ENCODE measurements at regions not wholly inside any gene's neighbourhood (a gene's known extent, or its start where the extent isn't known, plus 50 kb on each side); places are given as distances from the start of the nearest gene placed in this dataset.
A peak's percentile ranks its signal among the peaks of the same experiment; 100 is the strongest.

DNA sequence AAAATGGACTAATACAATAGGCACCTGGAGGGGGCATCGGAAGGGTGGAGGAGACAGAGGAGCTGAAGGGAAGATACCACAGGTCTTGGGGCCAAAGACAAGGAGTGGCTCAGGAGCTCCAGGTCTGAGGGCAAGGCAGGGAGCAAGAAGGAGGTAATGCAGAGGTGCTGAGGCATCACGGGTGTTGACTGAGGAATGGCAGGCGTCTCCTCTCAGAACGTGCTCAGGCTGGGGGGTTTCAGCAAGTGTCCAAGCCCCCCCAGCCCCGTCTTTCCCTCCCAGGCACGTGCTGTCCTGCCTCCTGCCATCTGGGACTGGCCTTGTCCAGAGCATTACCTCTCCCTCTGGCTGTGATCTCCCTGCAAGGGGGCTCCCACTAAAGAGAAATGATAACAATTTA, 265.4 kb downstream of the DCDC2C start:
- Histone ChIP-seq H3K36me3 (replicated peaks in 1 of 2; ENCODE audit: control insufficient read depth in 2 of 2, insufficient read depth in 2 of 2, low read length in 2 of 2) (peaks cover 0 to 6% of the 10 kb centered on the region in 2 donors), H2BK5ac (ENCODE audit: low read length) (no peak overlapping the region), H3K4me2 (ENCODE audit: insufficient read depth, low read length, poor library complexity, severe bottlenecking) (no peak overlapping the region), H2BK15ac (ENCODE audit: low read length) (no peak overlapping the region), H4K8ac (ENCODE audit: low read depth, low read length) (no peak overlapping the region), H3K4me3 (ENCODE audit: low read length in 2 of 2) (no peak overlapping the region), H3K18ac (ENCODE audit: low read length) (peak overlapping the region; percentile 77), H3K4ac (ENCODE audit: low read length) (no peak overlapping the region), H3K9ac (ENCODE audit: low read depth, low read length, poor library complexity) (no peak overlapping the region), H3K27ac (replicated peaks; ENCODE audit: low read length) (no peak overlapping the region), H2BK12ac (ENCODE audit: low read length) (no peak overlapping the region), H3K4me1 (ENCODE audit: control insufficient read depth in 2 of 2, insufficient read depth in 1 of 2, low read depth in 1 of 2, low read length in 2 of 2) (peaks cover 0 to 7% of the 10 kb centered on the region in 2 donors), H4K91ac (ENCODE audit: low read depth, low read length, poor library complexity) (no peak overlapping the region), H3K27me3 (ENCODE audit: control insufficient read depth in 3 of 3, insufficient read depth in 3 of 3, low read depth in 1 of 3, low read length in 3 of 3) (peaks cover 0 to 4% (median 0%) of the 10 kb centered on the region in 3 experiments), H3K23ac (ENCODE audit: low read depth, low read length, poor library complexity) (no peak overlapping the region), H2BK120ac (ENCODE audit: low read depth, low read length) (no peak overlapping the region), H3K79me1 (ENCODE audit: low read depth, low read length) (no peaks in the 10 kb centered on the region), H3K9me3 (replicated peaks in 1 of 2; ENCODE audit: control insufficient read depth in 2 of 2, insufficient read depth in 1 of 2, low read depth in 1 of 2, low read length in 2 of 2) (peaks cover 0 to 14% of the 10 kb centered on the region in 2 donors), H3K14ac (ENCODE audit: low read length) (no peak overlapping the region), H2AK5ac (ENCODE audit: low read depth, low read length) (no peak overlapping the region), H2AFZ (ENCODE audit: low read length) (no peak overlapping the region)
- no peak for DNase-seq (ENCODE audit: low spot score)
- WGBS, 2 donors (ENCODE audit: extremely low coverage in 2 of 2, insufficient read length in 2 of 2, insufficient replicate concordance in 1 of 2), result no CpG with 5 or more reads among the region's 6 CpGs

DNA sequence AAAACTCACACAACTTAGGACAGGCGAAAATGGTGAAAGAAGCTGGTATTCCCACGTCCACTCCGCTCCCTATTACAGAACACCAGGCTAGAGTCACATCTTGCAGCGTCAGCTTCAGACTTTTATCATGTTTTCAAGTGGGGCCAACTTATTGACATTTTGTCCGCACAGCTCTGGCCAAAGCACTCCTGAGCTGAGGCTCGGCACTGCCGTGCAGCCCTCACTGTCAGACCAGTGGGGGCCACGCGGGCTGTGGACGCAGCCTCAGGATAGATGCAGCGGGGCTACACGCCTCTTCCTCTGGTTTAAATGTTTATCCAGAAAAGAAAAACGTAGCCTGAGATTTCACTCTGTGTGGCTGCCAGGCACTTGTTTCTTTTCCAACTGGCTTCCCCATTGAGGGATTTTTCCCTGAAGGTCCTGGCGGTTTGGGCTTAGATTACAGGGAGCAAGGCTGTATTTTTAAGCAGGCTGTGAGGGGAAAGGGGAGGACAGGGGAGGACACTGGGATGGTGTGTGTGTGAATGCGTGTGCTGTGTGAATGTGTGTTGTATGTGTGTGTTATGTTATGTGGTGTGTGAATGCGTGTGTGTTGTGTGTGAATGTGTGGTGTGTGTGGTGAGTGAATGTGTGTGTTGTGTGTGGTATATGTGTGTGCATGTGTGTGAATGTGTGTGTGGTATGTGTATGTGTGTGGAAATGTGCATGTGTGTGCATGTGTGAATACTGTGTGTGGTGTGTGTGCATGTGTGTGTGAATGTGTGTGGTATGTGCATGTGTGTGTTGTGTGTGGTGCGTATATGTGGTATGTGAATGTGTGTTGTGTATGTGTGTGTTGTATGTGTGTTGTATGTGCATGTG, 267.6 kb downstream of the DCDC2C start:
- WGBS, 2 donors (ENCODE audit: extremely low coverage in 2 of 2, insufficient read length in 2 of 2, insufficient replicate concordance in 1 of 2), result 100% methylated on average over 2 to 3 of the region's 17 CpGs
- H2BK15ac ChIP-seq (ENCODE audit: low read length), result peak overlapping the region; percentile 1
- peak overlapping the region; percentile 77 for H4K8ac ChIP-seq (ENCODE audit: low read depth, low read length)
- H2AFZ ChIP-seq (ENCODE audit: low read length), result no peak overlapping the region
- peaks cover 0 to 7% of the 10 kb centered on the region in 2 donors for H3K4me1 ChIP-seq (ENCODE audit: control insufficient read depth in 2 of 2, insufficient read depth in 1 of 2, low read depth in 1 of 2, low read length in 2 of 2)
- H3K4me3 ChIP-seq (ENCODE audit: low read length in 2 of 2), result peak overlapping the region in 1 of 2 donors; percentile 70
- H3K18ac ChIP-seq (ENCODE audit: low read length), result peak overlapping the region; percentile 64
- H3K27me3 ChIP-seq (ENCODE audit: control insufficient read depth in 3 of 3, insufficient read depth in 3 of 3, low read depth in 1 of 3, low read length in 3 of 3), result peaks cover 0 to 4% (median 0%) of the 10 kb centered on the region in 3 experiments
- no peak overlapping the region for H4K91ac ChIP-seq (ENCODE audit: low read depth, low read length, poor library complexity)
- H2BK5ac ChIP-seq (ENCODE audit: low read length), result no peak overlapping the region
- H3K27ac ChIP-seq (replicated peaks; ENCODE audit: low read length), result no peak overlapping the region
- H3K4ac ChIP-seq (ENCODE audit: low read length), result no peak overlapping the region
- H3K23ac ChIP-seq (ENCODE audit: low read depth, low read length, poor library complexity), result no peak overlapping the region
- H3K36me3 ChIP-seq (replicated peaks in 1 of 2; ENCODE audit: control insufficient read depth in 2 of 2, insufficient read depth in 2 of 2, low read length in 2 of 2), result peaks cover 0 to 6% of the 10 kb centered on the region in 2 donors
- H3K9me3 ChIP-seq (replicated peaks in 1 of 2; ENCODE audit: control insufficient read depth in 2 of 2, insufficient read depth in 1 of 2, low read depth in 1 of 2, low read length in 2 of 2), result peaks cover 0 to 12% of the 10 kb centered on the region in 2 donors
- H2AK5ac ChIP-seq (ENCODE audit: low read depth, low read length), result no peak overlapping the region
- H2BK12ac ChIP-seq (ENCODE audit: low read length), result no peak overlapping the region
- H3K14ac ChIP-seq (ENCODE audit: low read length), result peak overlapping the region; percentile 1
- H3K79me1 ChIP-seq (ENCODE audit: low read depth, low read length), result no peaks in the 10 kb centered on the region
- no peak overlapping the region for H3K4me2 ChIP-seq (ENCODE audit: insufficient read depth, low read length, poor library complexity, severe bottlenecking)
- no peak for DNase-seq (ENCODE audit: low spot score)
- peak overlapping the region; percentile 33 for H3K9ac ChIP-seq (ENCODE audit: low read depth, low read length, poor library complexity)
- no peak overlapping the region for H2BK120ac ChIP-seq (ENCODE audit: low read depth, low read length)

DNA sequence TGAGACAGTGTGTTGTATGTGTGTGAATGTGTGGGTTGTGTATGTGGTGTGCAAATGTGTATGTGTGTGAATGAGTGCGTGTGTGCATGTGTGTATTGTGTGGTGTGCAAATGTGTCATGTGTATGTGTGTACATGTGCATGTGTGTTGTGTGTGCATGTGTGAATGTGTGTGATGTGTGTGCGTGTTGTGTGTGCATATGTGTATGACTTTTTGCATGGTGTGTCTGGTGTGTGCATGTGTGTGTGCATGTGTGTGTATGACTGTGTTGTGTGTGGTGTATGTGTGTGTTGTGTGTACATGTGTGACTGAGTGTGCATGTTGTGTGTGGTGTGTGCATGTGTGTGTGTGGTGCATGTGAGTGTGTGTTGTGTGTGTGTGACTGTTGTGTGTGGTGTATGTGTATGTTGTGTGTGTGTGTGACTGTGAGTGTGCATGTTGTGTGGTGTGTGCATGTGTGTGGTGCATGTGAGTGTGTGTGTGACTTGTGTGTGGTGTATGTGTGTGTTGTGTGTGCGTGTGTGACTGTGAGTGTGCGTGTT, 268.3 kb downstream of the DCDC2C start:
- Histone ChIP-seq H3K9me3 (replicated peaks in 1 of 2; ENCODE audit: control insufficient read depth in 2 of 2, insufficient read depth in 1 of 2, low read depth in 1 of 2, low read length in 2 of 2) (peaks cover 0 to 12% of the 10 kb centered on the region in 2 donors), H3K4me1 (ENCODE audit: control insufficient read depth in 2 of 2, insufficient read depth in 1 of 2, low read depth in 1 of 2, low read length in 2 of 2) (peaks cover 0 to 7% of the 10 kb centered on the region in 2 donors), H2BK5ac (ENCODE audit: low read length) (peak overlapping the region; percentile 4), H3K14ac (ENCODE audit: low read length) (peak overlapping the region; percentile 77), H2BK12ac (ENCODE audit: low read length) (peak overlapping the region; percentile 95), H2AFZ (ENCODE audit: low read length) (no peak overlapping the region), H3K4me2 (ENCODE audit: insufficient read depth, low read length, poor library complexity, severe bottlenecking) (no peak overlapping the region), H3K18ac (ENCODE audit: low read length) (peak overlapping the region; percentile 68), H3K27ac (replicated peaks; ENCODE audit: low read length) (no peak overlapping the region), H3K4ac (ENCODE audit: low read length) (peak overlapping the region; percentile 71), H3K4me3 (ENCODE audit: low read length in 2 of 2) (peak overlapping the region in 1 of 2 donors; percentile 70), H3K9ac (ENCODE audit: low read depth, low read length, poor library complexity) (peak overlapping the region; percentile 33), H4K91ac (ENCODE audit: low read depth, low read length, poor library complexity) (peak overlapping the region; percentile 77), H2BK15ac (ENCODE audit: low read length) (peak overlapping the region; percentile 57), H3K36me3 (replicated peaks in 1 of 2; ENCODE audit: control insufficient read depth in 2 of 2, insufficient read depth in 2 of 2, low read length in 2 of 2) (peaks cover 0 to 6% of the 10 kb centered on the region in 2 donors), H3K23ac (ENCODE audit: low read depth, low read length, poor library complexity) (peak overlapping the region; percentile 51), H3K79me1 (ENCODE audit: low read depth, low read length) (no peaks in the 10 kb centered on the region), H4K8ac (ENCODE audit: low read depth, low read length) (peak overlapping the region; percentile 77), H2BK120ac (ENCODE audit: low read depth, low read length) (no peak overlapping the region), H3K27me3 (ENCODE audit: control insufficient read depth in 3 of 3, insufficient read depth in 3 of 3, low read depth in 1 of 3, low read length in 3 of 3) (peaks cover 0 to 4% (median 0%) of the 10 kb centered on the region in 3 experiments), H2AK5ac (ENCODE audit: low read depth, low read length) (peak overlapping the region; percentile 16)
- DNase-seq (ENCODE audit: low spot score), result no peak
- WGBS, 2 donors (ENCODE audit: extremely low coverage in 2 of 2, insufficient read length in 2 of 2, insufficient replicate concordance in 1 of 2), result 100% methylated on average over 1 to 2 of the region's 4 CpGs

DNA sequence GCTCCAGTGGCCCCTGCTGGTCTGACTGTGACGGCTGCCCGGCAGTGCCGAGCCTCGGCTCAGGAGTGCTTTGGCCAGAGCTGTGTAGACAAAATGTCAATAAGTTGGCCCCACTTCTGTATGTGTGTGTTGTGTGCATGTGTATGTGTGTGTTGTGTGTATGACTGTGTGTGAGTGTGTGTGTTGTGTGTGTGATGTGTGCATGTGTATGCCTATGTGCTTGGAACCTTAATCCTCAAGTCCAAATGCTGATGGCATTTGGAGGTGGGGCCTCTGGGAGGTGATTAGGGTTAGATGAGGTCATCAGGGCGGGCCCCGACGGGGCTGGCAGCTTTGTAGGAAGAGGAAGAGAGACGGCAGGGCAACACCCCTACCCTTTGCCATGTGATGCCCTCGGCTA, 269.0 kb downstream of the DCDC2C start:
- H3K79me1 ChIP-seq (ENCODE audit: low read depth, low read length), result no peaks in the 10 kb centered on the region
- H3K9me3 ChIP-seq (replicated peaks in 1 of 2; ENCODE audit: control insufficient read depth in 2 of 2, insufficient read depth in 1 of 2, low read depth in 1 of 2, low read length in 2 of 2), result peaks cover 0 to 12% of the 10 kb centered on the region in 2 donors
- H3K4me1 ChIP-seq (ENCODE audit: control insufficient read depth in 2 of 2, insufficient read depth in 1 of 2, low read depth in 1 of 2, low read length in 2 of 2), result peaks cover 0 to 7% of the 10 kb centered on the region in 2 donors
- no peak overlapping the region for H2BK120ac ChIP-seq (ENCODE audit: low read depth, low read length)
- H2BK5ac ChIP-seq (ENCODE audit: low read length), result peak overlapping the region; percentile 4
- no peak overlapping the region for H3K4ac ChIP-seq (ENCODE audit: low read length)
- H3K23ac ChIP-seq (ENCODE audit: low read depth, low read length, poor library complexity), result no peak overlapping the region
- H3K27me3 ChIP-seq (ENCODE audit: control insufficient read depth in 3 of 3, insufficient read depth in 3 of 3, low read depth in 1 of 3, low read length in 3 of 3), result peaks cover 0 to 4% (median 0%) of the 10 kb centered on the region in 3 experiments
- H3K4me3 ChIP-seq (ENCODE audit: low read length in 2 of 2), result peak overlapping the region in 1 of 2 donors; percentile 3
- H3K4me2 ChIP-seq (ENCODE audit: insufficient read depth, low read length, poor library complexity, severe bottlenecking), result no peak overlapping the region
- H3K36me3 ChIP-seq (replicated peaks in 1 of 2; ENCODE audit: control insufficient read depth in 2 of 2, insufficient read depth in 2 of 2, low read length in 2 of 2), result peaks cover 0 to 6% of the 10 kb centered on the region in 2 donors
- H2AK5ac ChIP-seq (ENCODE audit: low read depth, low read length), result peak overlapping the region; percentile 77
- no peak overlapping the region for H3K14ac ChIP-seq (ENCODE audit: low read length)
- H2AFZ ChIP-seq (ENCODE audit: low read length), result no peak overlapping the region
- H3K27ac ChIP-seq (replicated peaks; ENCODE audit: low read length), result no peak overlapping the region
- H2BK12ac ChIP-seq (ENCODE audit: low read length), result peak overlapping the region; percentile 95
- no peak overlapping the region for H4K91ac ChIP-seq (ENCODE audit: low read depth, low read length, poor library complexity)
- H3K9ac ChIP-seq (ENCODE audit: low read depth, low read length, poor library complexity), result no peak overlapping the region
- no CpG with 5 or more reads among the region's 9 CpGs for WGBS, 2 donors (ENCODE audit: extremely low coverage in 2 of 2, insufficient read length in 2 of 2, insufficient replicate concordance in 1 of 2)
- no peak overlapping the region for H3K18ac ChIP-seq (ENCODE audit: low read length)
- DNase-seq (ENCODE audit: low spot score), result no peak
- no peak overlapping the region for H4K8ac ChIP-seq (ENCODE audit: low read depth, low read length)
- peak overlapping the region; percentile 57 for H2BK15ac ChIP-seq (ENCODE audit: low read length)
